ENCODE measurements at regions not wholly inside any gene's neighbourhood (a gene's known extent, or its start where the extent isn't known, plus 50 kb on each side); places are given as distances from the start of the nearest gene placed in this dataset.

DNA sequence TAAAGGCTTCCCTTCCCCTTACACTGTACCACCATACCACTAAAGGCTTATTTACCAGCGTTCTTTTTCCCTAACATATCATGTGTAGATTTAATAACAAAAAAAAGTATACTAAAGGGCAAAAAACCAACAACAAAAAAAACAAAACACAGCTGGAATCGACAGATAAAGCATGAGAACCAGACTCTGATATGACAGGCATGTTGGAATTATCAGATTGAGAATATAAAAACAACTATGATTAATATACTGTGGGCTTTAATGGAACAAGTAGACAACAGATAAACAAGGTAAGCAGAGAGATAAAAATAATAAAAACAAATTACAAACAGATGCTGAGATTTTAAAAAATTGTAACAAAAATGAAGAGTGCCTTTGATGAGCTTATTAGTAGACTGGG lies 754.1 kb upstream of the MDGA2 start:
- TF ChIP-seq POLR2A (IDR thresholded peaks at IDR 0.05), result no peak
- TF ChIP-seq, protein P1, sequence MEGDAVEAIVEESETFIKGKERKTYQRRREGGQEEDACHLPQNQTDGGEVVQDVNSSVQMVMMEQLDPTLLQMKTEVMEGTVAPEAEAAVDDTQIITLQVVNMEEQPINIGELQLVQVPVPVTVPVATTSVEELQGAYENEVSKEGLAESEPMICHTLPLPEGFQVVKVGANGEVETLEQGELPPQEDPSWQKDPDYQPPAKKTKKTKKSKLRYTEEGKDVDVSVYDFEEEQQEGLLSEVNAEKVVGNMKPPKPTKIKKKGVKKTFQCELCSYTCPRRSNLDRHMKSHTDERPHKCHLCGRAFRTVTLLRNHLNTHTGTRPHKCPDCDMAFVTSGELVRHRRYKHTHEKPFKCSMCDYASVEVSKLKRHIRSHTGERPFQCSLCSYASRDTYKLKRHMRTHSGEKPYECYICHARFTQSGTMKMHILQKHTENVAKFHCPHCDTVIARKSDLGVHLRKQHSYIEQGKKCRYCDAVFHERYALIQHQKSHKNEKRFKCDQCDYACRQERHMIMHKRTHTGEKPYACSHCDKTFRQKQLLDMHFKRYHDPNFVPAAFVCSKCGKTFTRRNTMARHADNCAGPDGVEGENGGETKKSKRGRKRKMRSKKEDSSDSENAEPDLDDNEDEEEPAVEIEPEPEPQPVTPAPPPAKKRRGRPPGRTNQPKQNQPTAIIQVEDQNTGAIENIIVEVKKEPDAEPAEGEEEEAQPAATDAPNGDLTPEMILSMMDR (IDR thresholded peaks at IDR 0.05), result no peak

Measured in uterus (tissue), 2 donors.